SK-N-SH (cell line): ENCODE measurements at regions not wholly inside any gene's neighbourhood (a gene's known extent, or its start where the extent isn't known, plus 50 kb on each side); places are given as distances from the start of the nearest gene placed in this dataset.

Source experiments
- CTCF ChIA-PET: fragments of 300-600, 350-600 bp; formaldehyde crosslinking; extraction: SDS; loops from one replicate; lab custom pipeline; 2021; lab: Yijun Ruan, JAX
- POLR2A ChIA-PET: fragments of 350-600 bp; sonication (Branson Sonifier 250); formaldehyde crosslinking; extraction: SDS; loops from one replicate; lab custom pipeline; 2020; ENCODE audit warnings: antibody characterized with exemption, inconsistent platforms; lab: Yijun Ruan, JAX
- DNase-seq: peaks from one replicate; pipeline ENCODE4 v3.0.0; 2012
- H2AFZ ChIP-seq: fragments of 200-600 bp; sonication (generic); 2 replicates; pipeline ENCODE4 v1.8.1; 2016; ENCODE audit warnings: antibody characterized with exemption, mild to moderate bottlenecking, low read depth
- H3F3A ChIP-seq: fragments of 200-600 bp; sonication (generic); replicated peaks from 2 replicates; pipeline ENCODE3; 2016; ENCODE audit warnings: antibody characterized with exemption, mild to moderate bottlenecking; ENCODE audit not compliant: insufficient read depth
- H3K27ac ChIP-seq, 2 experiments: fragments of 200-500 bp in 1 of 2; fragments of 200-600 bp in 1 of 2; sonication (Bioruptor generic) in 1 of 2; sonication (generic), shearing (Covaris generic) in 1 of 2; 2 replicates each; pipeline versions ENCODE4 v1.5.1 to v1.6.1; 2014 to 2016; ENCODE audit warnings: low read depth in 2 of 2, inconsistent platforms in 1 of 2, low read length in 1 of 2, mild to moderate bottlenecking in 1 of 2, mixed read lengths in 1 of 2
- H3K27me3 ChIP-seq: fragments of 200-600 bp; sonication (generic), shearing (Covaris generic); 2 replicates; pipeline ENCODE4 v1.6.1; 2016; ENCODE audit warnings: mixed run types; ENCODE audit not compliant: insufficient read depth
- H3K36me3 ChIP-seq, 2 experiments: fragments of 200-500 bp in 1 of 2; fragments of 200-600 bp in 1 of 2; sonication (Bioruptor generic) in 1 of 2; sonication (generic) in 1 of 2; replicated peaks in 1 of 2; 2 replicates each; pipeline versions ENCODE3 to v1.5.1; 2014 to 2016; ENCODE audit warnings: low read length in 1 of 2, mild to moderate bottlenecking in 1 of 2; ENCODE audit not compliant: insufficient read depth in 2 of 2, control insufficient read depth in 1 of 2
- H3K4me1 ChIP-seq, 2 experiments: fragments of 200-500 bp in 1 of 2; fragments of 200-600 bp in 1 of 2; sonication (Bioruptor generic) in 1 of 2; sonication (generic), shearing (Covaris generic) in 1 of 2; 2 replicates each; pipeline versions ENCODE4 v1.5.1 to v1.6.1; 2014 to 2016; ENCODE audit warnings: low read depth in 1 of 2, low read length in 1 of 2, mixed run types in 1 of 2; ENCODE audit not compliant: insufficient read depth in 2 of 2, control insufficient read depth in 1 of 2
- H3K4me2 ChIP-seq: fragments of 200-600 bp; sonication (generic), shearing (Covaris generic); 2 replicates; pipeline ENCODE4 v1.6.1; 2017; ENCODE audit warnings: mixed run types
- H3K4me3 ChIP-seq, 2 experiments: fragments of 200-500 bp in 1 of 2; fragments of 200-600 bp in 1 of 2; sonication (Bioruptor generic) in 1 of 2; sonication (generic), shearing (Covaris generic) in 1 of 2; 2 replicates each; pipeline versions ENCODE4 v1.5.1 to v1.8.1; 2014 to 2016; ENCODE audit warnings: low read depth in 2 of 2, inconsistent platforms in 1 of 2, low read length in 1 of 2, mild to moderate bottlenecking in 1 of 2, mixed read lengths in 1 of 2, moderate library complexity in 1 of 2
- H3K79me2 ChIP-seq: fragments of 200-600 bp; sonication (generic); 2 replicates; pipeline ENCODE4 v1.8.1; 2017; ENCODE audit warnings: mild to moderate bottlenecking; ENCODE audit not compliant: insufficient read depth
- H3K9ac ChIP-seq: fragments of 200-600 bp; sonication (generic); 2 replicates; pipeline ENCODE4 v1.6.1; 2017; ENCODE audit warnings: mixed run types
- H3K9me2 ChIP-seq: fragments of 200-600 bp; sonication (generic); 2 replicates; pipeline ENCODE4 v1.6.1; 2017; ENCODE audit warnings: mixed run types
- H3K9me3 ChIP-seq: fragments of 200-600 bp; sonication (generic); 2 replicates; pipeline ENCODE4 v1.6.1; 2017; ENCODE audit warnings: mixed run types, mild to moderate bottlenecking, moderate library complexity
- H4K20me1 ChIP-seq: fragments of 200-600 bp; sonication (generic); 2 replicates; pipeline ENCODE4 v1.6.1; 2017; ENCODE audit warnings: mild to moderate bottlenecking, mixed run types; ENCODE audit not compliant: insufficient read depth
- CHD2 ChIP-seq: fragments of 150-350 bp; IDR thresholded peaks from 2 replicates; pipeline ENCODE4 v1.6.1; 2018; ENCODE audit warnings: low read length; ENCODE audit not compliant: partially characterized antibody
- FOXM1 ChIP-seq: IDR thresholded peaks from 2 replicates; pipeline ENCODE4 v1.4.0; 2012; ENCODE audit warnings: low read depth, mild to moderate bottlenecking
- GATA2 ChIP-seq: sonication (generic); formaldehyde crosslinking; IDR thresholded peaks from 2 replicates; pipeline ENCODE4 v1.5.0; 2020; ENCODE audit warnings: mild to moderate bottlenecking, missing genetic modification reagents
- TAF1 ChIP-seq: IDR thresholded peaks from 2 replicates; pipeline ENCODE4 v1.6.1; 2012; ENCODE audit warnings: low read depth, mild to moderate bottlenecking, low read length, moderate library complexity, borderline replicate concordance
- WGBS: methylation state at CpG from one replicate; pipeline ENCODE4 v1.1.6; 2017; ENCODE audit warnings: low lambda C conversion rate; 5-methylcytosine and 5-hydroxymethylcytosine counted together
- TF ChIP-seq, protein P1 (sequence below): fragments of 150-350 bp; IDR thresholded peaks from 2 replicates; pipeline ENCODE4 v1.6.1; 2016; ENCODE audit warnings: mild to moderate bottlenecking, low read depth, low read length
- TF ChIP-seq, protein P2 (sequence below): IDR thresholded peaks from 2 replicates; pipeline ENCODE4 v1.4.0; 2012; ENCODE audit warnings: low read depth, borderline replicate concordance
- TF ChIP-seq, protein P3 (sequence below): fragments of 150-350 bp; IDR thresholded peaks from 2 replicates; pipeline ENCODE4 v1.6.1; 2017; ENCODE audit warnings: antibody characterized with exemption, low read length, low read depth, borderline replicate concordance
- TF ChIP-seq, protein P4 (sequence below): IDR thresholded peaks from 2 replicates; pipeline ENCODE4 v1.4.0; 2012; ENCODE audit warnings: low read depth, borderline replicate concordance
- TF ChIP-seq, protein P5 (sequence below): fragments of 200-600 bp; sonication (generic); IDR thresholded peaks from 2 replicates; pipeline ENCODE4 v1.6.1; 2017; ENCODE audit warnings: antibody characterized with exemption, mild to moderate bottlenecking, moderate library complexity

DNA sequence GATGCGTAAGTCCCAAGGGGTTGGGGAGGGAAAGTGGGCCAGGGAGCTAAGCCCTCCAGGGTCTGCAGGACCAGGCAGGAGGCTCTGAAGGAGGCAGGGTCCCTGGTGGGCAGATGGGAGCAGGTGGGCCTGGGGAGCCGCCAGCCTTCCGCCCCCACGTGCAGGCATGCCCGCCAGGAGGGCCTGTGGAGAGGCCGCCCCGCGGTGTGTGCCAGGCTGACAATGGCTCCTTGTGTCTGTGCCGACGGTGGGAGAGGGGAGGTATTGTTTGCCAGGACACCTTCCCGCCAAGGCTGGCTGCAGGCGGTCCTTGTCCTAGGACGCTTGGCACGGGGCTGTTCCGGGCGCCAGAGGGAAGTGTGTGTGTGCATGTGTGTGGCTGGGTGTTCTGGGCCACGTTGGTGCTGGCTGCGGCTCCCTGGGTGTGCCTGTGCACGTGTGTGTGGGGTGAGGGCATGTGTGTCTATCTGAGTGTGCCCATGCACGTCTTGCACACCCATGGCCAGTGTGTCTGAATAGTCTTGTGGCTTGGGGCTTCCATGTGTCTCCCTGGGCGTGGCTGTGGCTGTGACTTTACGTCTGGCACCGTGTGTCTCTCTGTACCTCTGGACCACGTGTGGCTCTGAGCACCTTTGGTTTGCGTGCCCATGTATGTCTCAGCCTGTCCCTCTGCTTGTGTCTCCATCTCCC, 153.0 kb downstream of the CEBPB start (continued):
- TF ChIP-seq CHD2: no peak
- TF ChIP-seq GATA2 (CRISPR knock-in tag): no peak
- TF ChIP-seq, all 33 proteins: peak for 0

DNA sequence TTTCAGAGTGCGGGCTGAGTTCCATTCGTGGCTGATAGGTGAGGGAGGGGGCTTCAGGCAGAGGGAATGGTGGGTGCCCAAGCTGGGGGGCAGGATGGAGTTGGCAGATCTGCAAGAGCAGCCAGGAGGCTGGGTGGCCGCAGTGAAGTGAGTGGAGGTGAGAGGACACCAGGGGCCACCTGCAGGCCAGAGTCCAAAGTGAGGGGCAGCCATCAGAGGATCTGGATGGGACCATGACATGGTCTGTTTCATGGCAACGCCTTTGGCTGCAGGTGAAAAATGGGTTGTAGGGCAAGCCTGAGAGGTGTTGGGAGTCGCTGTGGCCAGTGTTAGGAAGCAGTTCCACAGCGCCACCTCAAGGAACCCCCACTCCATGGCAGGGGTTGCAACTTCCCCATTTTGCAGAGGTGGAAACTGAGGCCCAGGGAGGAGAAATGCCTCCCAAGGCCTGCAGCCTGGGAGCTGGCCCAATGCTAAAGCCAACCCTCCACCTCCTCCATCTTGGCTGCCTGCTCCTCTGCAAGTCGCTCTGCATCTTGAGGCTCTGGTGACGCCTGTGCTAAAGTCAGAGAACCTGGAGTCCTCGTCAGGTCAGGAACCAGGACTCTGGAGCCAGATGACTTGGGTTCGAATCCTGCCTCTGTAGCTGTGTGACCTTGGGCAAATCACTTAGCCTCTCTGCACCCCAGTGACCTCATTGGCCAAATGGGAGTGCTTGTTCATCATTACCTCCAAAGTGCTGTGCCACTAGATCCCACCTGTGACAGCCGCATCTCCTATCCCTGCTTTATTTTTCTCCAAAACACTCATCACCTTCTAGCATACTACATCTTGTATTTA, 153.8 kb downstream of the CEBPB start:
- CTCF ChIA-PET: interaction anchor here (1.2 to 1.3 kb wide), 2 partner anchors 10 to 14 kb away, joined by 3 to 4 read pairs; no protein-coding TSS in a partner anchor
- Histone ChIP-seq H3K9me2 (no peaks in the 10 kb centered on the region), H3K4me3 (no peak overlapping the region), H3K27me3 (no peaks in the 10 kb centered on the region), H3K9ac (no peak overlapping the region), H3K79me2 (no peaks in the 10 kb centered on the region), H3K36me3 (no peaks in the 10 kb centered on the region), H3F3A (no peaks in the 10 kb centered on the region), H2AFZ (no peak overlapping the region), H4K20me1 (no peaks in the 10 kb centered on the region), H3K4me2 (no peak overlapping the region), H3K27ac (no peak overlapping the region), H3K4me1 (peaks cover 13 to 27% of the 10 kb centered on the region in 2 experiments; a peak in 2 of 4 replicates), H3K9me3 (no peaks in the 10 kb centered on the region)
- POLR2A ChIA-PET: no interaction called here
- DNase-seq: no peak
- WGBS: 90% methylated on average over 11 of the region's 11 CpGs
- TF ChIP-seq, protein P1, sequence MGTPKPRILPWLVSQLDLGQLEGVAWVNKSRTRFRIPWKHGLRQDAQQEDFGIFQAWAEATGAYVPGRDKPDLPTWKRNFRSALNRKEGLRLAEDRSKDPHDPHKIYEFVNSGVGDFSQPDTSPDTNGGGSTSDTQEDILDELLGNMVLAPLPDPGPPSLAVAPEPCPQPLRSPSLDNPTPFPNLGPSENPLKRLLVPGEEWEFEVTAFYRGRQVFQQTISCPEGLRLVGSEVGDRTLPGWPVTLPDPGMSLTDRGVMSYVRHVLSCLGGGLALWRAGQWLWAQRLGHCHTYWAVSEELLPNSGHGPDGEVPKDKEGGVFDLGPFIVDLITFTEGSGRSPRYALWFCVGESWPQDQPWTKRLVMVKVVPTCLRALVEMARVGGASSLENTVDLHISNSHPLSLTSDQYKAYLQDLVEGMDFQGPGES: no peak
- TF ChIP-seq, protein P2, sequence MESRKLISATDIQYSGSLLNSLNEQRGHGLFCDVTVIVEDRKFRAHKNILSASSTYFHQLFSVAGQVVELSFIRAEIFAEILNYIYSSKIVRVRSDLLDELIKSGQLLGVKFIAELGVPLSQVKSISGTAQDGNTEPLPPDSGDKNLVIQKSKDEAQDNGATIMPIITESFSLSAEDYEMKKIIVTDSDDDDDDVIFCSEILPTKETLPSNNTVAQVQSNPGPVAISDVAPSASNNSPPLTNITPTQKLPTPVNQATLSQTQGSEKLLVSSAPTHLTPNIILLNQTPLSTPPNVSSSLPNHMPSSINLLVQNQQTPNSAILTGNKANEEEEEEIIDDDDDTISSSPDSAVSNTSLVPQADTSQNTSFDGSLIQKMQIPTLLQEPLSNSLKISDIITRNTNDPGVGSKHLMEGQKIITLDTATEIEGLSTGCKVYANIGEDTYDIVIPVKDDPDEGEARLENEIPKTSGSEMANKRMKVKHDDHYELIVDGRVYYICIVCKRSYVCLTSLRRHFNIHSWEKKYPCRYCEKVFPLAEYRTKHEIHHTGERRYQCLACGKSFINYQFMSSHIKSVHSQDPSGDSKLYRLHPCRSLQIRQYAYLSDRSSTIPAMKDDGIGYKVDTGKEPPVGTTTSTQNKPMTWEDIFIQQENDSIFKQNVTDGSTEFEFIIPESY: no peak
- TF ChIP-seq, protein P3, sequence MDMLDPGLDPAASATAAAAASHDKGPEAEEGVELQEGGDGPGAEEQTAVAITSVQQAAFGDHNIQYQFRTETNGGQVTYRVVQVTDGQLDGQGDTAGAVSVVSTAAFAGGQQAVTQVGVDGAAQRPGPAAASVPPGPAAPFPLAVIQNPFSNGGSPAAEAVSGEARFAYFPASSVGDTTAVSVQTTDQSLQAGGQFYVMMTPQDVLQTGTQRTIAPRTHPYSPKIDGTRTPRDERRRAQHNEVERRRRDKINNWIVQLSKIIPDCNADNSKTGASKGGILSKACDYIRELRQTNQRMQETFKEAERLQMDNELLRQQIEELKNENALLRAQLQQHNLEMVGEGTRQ: no peak
- TF ChIP-seq TAF1 (no peak), FOXM1 (no peak)
- TF ChIP-seq, protein P4, sequence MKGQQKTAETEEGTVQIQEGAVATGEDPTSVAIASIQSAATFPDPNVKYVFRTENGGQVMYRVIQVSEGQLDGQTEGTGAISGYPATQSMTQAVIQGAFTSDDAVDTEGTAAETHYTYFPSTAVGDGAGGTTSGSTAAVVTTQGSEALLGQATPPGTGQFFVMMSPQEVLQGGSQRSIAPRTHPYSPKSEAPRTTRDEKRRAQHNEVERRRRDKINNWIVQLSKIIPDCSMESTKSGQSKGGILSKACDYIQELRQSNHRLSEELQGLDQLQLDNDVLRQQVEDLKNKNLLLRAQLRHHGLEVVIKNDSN: no peak
- TF ChIP-seq, protein P5, sequence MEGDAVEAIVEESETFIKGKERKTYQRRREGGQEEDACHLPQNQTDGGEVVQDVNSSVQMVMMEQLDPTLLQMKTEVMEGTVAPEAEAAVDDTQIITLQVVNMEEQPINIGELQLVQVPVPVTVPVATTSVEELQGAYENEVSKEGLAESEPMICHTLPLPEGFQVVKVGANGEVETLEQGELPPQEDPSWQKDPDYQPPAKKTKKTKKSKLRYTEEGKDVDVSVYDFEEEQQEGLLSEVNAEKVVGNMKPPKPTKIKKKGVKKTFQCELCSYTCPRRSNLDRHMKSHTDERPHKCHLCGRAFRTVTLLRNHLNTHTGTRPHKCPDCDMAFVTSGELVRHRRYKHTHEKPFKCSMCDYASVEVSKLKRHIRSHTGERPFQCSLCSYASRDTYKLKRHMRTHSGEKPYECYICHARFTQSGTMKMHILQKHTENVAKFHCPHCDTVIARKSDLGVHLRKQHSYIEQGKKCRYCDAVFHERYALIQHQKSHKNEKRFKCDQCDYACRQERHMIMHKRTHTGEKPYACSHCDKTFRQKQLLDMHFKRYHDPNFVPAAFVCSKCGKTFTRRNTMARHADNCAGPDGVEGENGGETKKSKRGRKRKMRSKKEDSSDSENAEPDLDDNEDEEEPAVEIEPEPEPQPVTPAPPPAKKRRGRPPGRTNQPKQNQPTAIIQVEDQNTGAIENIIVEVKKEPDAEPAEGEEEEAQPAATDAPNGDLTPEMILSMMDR: peak; percentile 35; the same call in 1 of the 2 replicates
